ENCODE measurements at regions not wholly inside any gene's neighbourhood (a gene's known extent, or its start where the extent isn't known, plus 50 kb on each side); places are given as distances from the start of the nearest gene placed in this dataset.

DNA sequence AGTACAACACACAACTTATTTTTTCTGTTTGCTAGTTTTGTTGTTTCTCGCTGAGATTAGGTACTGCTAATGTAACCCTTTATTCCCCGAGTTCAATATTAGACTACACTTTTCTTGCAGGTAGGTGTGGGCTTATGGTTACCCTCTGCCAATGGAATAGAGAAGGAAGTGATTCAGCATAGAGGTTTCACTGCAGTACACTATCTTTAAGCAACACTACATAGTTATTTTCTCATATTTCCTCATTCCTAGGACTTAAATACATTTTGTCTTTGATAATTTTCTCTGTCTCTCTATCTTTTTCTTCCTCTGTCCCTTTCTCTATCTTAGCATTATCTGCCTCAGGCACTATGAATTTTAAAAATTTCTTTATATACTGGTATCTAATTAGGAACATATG, 791.0 kb downstream of the FAM181B start (continued):
- TF ChIP-seq, protein P1, sequence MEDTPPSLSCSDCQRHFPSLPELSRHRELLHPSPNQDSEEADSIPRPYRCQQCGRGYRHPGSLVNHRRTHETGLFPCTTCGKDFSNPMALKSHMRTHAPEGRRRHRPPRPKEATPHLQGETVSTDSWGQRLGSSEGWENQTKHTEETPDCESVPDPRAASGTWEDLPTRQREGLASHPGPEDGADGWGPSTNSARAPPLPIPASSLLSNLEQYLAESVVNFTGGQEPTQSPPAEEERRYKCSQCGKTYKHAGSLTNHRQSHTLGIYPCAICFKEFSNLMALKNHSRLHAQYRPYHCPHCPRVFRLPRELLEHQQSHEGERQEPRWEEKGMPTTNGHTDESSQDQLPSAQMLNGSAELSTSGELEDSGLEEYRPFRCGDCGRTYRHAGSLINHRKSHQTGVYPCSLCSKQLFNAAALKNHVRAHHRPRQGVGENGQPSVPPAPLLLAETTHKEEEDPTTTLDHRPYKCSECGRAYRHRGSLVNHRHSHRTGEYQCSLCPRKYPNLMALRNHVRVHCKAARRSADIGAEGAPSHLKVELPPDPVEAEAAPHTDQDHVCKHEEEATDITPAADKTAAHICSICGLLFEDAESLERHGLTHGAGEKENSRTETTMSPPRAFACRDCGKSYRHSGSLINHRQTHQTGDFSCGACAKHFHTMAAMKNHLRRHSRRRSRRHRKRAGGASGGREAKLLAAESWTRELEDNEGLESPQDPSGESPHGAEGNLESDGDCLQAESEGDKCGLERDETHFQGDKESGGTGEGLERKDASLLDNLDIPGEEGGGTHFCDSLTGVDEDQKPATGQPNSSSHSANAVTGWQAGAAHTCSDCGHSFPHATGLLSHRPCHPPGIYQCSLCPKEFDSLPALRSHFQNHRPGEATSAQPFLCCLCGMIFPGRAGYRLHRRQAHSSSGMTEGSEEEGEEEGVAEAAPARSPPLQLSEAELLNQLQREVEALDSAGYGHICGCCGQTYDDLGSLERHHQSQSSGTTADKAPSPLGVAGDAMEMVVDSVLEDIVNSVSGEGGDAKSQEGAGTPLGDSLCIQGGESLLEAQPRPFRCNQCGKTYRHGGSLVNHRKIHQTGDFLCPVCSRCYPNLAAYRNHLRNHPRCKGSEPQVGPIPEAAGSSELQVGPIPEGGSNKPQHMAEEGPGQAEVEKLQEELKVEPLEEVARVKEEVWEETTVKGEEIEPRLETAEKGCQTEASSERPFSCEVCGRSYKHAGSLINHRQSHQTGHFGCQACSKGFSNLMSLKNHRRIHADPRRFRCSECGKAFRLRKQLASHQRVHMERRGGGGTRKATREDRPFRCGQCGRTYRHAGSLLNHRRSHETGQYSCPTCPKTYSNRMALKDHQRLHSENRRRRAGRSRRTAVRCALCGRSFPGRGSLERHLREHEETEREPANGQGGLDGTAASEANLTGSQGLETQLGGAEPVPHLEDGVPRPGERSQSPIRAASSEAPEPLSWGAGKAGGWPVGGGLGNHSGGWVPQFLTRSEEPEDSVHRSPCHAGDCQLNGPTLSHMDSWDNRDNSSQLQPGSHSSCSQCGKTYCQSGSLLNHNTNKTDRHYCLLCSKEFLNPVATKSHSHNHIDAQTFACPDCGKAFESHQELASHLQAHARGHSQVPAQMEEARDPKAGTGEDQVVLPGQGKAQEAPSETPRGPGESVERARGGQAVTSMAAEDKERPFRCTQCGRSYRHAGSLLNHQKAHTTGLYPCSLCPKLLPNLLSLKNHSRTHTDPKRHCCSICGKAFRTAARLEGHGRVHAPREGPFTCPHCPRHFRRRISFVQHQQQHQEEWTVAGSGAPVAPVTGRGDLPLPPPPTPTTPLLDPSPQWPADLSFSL (CRISPR knock-in tag; IDR thresholded peaks at IDR 0.05): no peak
- TF ChIP-seq CBX1 (IDR thresholded peaks at IDR 0.05; ENCODE audit: low read depth) (no peak), MYC (CRISPR knock-in tag; IDR thresholded peaks at IDR 0.05; ENCODE audit: borderline replicate concordance) (no peak), ZNF274 (CRISPR knock-in tag; IDR thresholded peaks at IDR 0.05) (no peak), ZNF331 (CRISPR knock-in tag; IDR thresholded peaks at IDR 0.05) (no peak), ASH2L (IDR thresholded peaks at IDR 0.05; ENCODE audit: insufficient read length, low read depth, low read length) (no peak)
- TF ChIP-seq, protein P2, sequence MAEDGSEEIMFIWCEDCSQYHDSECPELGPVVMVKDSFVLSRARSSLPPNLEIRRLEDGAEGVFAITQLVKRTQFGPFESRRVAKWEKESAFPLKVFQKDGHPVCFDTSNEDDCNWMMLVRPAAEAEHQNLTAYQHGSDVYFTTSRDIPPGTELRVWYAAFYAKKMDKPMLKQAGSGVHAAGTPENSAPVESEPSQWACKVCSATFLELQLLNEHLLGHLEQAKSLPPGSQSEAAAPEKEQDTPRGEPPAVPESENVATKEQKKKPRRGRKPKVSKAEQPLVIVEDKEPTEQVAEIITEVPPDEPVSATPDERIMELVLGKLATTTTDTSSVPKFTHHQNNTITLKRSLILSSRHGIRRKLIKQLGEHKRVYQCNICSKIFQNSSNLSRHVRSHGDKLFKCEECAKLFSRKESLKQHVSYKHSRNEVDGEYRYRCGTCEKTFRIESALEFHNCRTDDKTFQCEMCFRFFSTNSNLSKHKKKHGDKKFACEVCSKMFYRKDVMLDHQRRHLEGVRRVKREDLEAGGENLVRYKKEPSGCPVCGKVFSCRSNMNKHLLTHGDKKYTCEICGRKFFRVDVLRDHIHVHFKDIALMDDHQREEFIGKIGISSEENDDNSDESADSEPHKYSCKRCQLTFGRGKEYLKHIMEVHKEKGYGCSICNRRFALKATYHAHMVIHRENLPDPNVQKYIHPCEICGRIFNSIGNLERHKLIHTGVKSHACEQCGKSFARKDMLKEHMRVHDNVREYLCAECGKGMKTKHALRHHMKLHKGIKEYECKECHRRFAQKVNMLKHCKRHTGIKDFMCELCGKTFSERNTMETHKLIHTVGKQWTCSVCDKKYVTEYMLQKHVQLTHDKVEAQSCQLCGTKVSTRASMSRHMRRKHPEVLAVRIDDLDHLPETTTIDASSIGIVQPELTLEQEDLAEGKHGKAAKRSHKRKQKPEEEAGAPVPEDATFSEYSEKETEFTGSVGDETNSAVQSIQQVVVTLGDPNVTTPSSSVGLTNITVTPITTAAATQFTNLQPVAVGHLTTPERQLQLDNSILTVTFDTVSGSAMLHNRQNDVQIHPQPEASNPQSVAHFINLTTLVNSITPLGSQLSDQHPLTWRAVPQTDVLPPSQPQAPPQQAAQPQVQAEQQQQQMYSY (CRISPR knock-in tag; IDR thresholded peaks at IDR 0.05): no peak
- TF ChIP-seq, protein P3, sequence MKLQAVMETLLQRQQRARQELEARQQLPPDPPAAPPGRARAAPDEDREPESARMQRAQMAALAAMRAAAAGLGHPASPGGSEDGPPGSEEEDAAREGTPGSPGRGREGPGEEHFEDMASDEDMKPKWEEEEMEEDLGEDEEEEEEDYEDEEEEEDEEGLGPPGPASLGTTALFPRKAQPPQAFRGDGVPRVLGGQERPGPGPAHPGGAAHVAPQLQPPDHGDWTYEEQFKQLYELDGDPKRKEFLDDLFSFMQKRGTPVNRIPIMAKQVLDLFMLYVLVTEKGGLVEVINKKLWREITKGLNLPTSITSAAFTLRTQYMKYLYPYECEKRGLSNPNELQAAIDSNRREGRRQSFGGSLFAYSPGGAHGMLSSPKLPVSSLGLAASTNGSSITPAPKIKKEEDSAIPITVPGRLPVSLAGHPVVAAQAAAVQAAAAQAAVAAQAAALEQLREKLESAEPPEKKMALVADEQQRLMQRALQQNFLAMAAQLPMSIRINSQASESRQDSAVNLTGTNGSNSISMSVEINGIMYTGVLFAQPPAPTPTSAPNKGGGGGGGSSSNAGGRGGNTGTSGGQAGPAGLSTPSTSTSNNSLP (IDR thresholded peaks at IDR 0.05; ENCODE audit: low read depth, low read length): no peak
